ES-I3 (cell line): ENCODE measurements at regions not wholly inside any gene's neighbourhood (a gene's known extent, or its start where the extent isn't known, plus 50 kb on each side); places are given as distances from the start of the nearest gene placed in this dataset.

Source experiments
- H3K36me3 ChIP-seq: 2 replicates; pipeline ENCODE4 v1.6.1; 2013; ENCODE audit warnings: mild to moderate bottlenecking, low read length, control low read depth, moderate library complexity; ENCODE audit not compliant: insufficient read depth
- H3K4me1 ChIP-seq: 2 replicates; pipeline ENCODE4 v1.6.1; 2013; ENCODE audit warnings: mild to moderate bottlenecking, control low read depth, low read length; ENCODE audit not compliant: insufficient read depth
- H3K9ac ChIP-seq: 2 replicates; pipeline ENCODE4 v1.6.1; 2013; ENCODE audit warnings: low read depth, mild to moderate bottlenecking, low read length, moderate library complexity
- H3K9me3 ChIP-seq: 2 replicates; pipeline ENCODE4 v1.6.1; 2013; ENCODE audit warnings: mild to moderate bottlenecking, low read length, moderate library complexity; ENCODE audit not compliant: control insufficient read depth, insufficient read depth

DNA sequence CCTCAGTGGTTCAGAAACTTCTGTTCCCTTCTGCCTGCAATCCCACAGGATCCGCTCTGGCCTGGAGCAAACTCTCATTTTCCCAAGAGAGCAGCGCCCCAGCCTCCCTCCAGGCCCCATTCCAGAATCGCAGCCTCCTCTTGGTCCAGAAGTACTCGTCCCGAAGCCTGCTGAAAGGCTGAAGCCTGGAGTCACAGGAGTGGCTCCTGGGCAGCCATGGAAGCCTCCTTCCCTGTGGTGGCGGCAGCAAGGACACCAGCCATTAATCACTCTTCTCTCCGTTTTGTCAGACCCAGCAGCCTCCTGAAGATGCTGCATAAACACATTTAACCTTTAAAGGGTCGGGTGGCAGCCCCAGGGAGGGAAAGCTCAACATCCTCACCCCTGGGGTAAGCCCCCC, 66.9 kb upstream of the TNRC6C start:
- H3K9me3 ChIP-seq = no peaks in the 10 kb centered on the region
- no peaks in the 10 kb centered on the region for H3K36me3 ChIP-seq
- no peak overlapping the region for H3K9ac ChIP-seq
- peaks cover 20% of the 10 kb centered on the region; the same call in 1 of the 2 replicates for H3K4me1 ChIP-seq

DNA sequence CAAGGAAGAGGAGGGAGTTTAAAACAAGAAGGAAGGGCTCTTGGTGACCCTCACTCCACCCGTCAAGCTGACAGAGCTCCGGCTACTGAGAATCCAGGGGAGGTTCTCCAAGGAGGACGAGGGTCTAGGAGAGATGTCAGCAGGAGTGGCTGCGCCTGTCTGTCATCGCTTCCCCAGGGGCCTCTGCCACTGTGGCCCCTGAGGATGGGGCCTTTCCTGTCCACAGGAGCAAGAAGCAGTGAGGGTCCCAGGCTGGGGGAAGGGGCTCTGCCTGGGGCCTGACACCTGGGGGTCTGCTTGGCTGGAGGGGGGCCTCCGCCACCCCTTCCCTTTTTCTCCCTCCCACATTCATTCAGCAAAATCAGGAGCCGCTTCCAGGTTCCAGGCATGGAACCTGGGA, 66.5 kb upstream of the TNRC6C start:
- Histone ChIP-seq H3K36me3 (no peaks in the 10 kb centered on the region), H3K9me3 (no peaks in the 10 kb centered on the region), H3K9ac (no peak overlapping the region), H3K4me1 (peaks cover 17% of the 10 kb centered on the region; the same call in 1 of the 2 replicates)

DNA sequence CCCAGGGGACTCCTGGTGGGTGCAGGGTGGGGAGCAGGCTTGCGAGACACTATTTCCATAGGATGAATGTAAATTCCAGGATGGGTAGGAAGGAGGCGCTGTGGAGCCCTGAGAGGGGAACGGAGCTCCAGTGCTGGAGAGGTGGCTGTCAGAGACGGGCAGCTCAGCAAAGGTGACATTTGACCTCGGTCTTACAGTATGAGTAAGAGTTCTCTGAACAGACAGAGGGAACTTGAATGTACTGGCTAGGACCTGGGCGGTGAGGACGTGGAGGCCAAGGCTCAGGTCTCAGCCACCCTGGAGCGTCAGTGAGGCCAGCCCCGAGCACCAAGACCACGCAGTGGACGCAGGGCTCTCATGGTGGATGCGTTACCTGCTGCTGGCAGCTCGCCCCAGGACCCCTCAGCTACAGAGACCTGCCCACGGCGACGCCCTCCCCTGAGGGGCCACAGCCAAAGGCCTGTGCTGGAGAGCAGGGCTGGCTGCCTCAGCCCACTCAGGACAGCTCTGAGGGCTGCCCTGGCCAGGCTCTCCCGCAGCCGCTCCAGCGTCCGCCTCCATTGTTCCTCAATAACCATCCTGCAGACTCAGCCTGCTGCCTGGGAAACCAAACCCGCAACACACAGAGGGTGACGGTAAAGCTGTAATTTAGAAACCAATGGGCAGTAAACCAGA, 65.9 kb upstream of the TNRC6C start:
- H3K4me1 ChIP-seq = peaks cover 12% of the 10 kb centered on the region; the same call in 1 of the 2 replicates
- H3K9me3 ChIP-seq = no peaks in the 10 kb centered on the region
- H3K9ac ChIP-seq = no peak overlapping the region
- H3K36me3 ChIP-seq = no peaks in the 10 kb centered on the region

GRCh38 chr17:77893144-77894044, 65.1 kb upstream of the TNRC6C start:
- H3K4me1 ChIP-seq = peaks cover 9% of the 10 kb centered on the region; the same call in 1 of the 2 replicates
- H3K9ac ChIP-seq = no peak overlapping the region
- no peaks in the 10 kb centered on the region for H3K36me3 ChIP-seq

DNA sequence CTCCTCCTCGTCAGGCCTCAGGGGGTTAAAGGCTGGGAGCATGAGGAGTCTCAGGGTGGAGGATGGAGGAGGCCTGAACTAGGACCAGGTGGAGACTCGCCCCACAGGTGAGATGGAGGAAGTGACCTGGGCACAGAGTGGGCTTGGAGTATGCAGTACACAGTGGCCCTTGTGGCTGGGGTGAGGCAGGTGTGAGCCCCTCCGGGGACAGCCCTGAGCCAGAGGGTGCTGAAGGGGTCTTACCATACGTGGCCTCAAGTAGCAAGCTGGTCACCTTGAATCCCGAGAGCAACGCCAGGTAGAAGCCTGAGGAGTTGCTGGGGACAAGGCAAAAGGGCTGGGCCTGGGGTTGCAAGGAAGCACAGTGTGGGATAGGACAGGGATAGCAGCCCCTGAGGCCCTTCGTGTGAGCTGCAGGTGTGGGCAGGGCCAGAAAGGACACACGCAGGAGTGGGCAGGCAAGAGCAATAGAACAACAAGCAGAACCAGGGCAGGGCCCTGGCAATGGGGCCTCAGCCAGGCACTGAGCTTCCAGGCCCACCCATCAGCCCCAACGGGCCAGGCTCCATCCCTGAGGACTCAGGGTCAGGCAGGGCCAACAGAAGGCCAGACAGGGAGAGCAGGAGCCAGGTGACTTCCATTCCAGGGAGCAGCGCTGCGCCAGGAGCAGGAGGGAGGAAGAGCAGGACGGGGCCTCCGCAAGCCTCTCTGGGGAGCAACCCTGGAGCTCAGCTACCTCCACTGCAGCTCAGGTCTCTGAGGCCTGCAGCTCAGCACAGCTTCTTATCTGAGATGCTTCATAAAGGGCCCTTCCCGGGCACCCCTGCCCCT, 64.2 kb upstream of the TNRC6C start:
- Histone ChIP-seq H3K9me3 (no peaks in the 10 kb centered on the region; the same call in 1 of the 2 replicates), H3K4me1 (peaks cover 9% of the 10 kb centered on the region; the same call in 1 of the 2 replicates)

More at GRCh38 chr17:77893144-77894044, 65.1 kb upstream of the TNRC6C start:
- no peaks in the 10 kb centered on the region for H3K9me3 ChIP-seq

DNA sequence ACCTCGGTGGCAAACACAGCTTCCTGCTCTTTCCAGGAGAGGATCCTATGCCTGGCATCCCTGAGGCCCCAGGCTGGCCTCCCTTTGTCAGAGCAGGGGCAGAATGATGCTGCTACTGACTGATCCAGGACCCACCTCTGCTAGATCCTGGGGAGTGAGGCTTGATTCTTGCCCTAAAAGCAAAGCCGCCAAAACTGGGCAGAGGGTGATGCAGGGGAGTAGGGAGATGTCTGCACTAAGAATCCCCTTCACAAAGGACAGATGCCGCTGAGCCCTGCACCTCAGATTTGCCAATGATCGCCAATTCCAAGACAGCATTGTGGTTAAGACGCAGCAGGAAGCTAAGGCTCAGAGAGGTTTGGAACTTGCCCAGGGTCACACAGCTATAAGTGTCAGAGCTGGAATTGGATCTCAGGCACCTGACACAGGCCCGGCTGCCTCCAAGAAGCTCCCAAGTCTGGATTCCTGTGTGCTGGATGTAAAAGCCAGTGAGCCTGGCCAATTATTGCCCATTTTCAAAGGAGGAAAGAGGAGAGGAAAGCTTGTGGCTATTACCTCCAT, 60.7 kb upstream of the TNRC6C start:
- no peaks in the 10 kb centered on the region for H3K36me3 ChIP-seq
- H3K4me1 ChIP-seq = no peaks in the 10 kb centered on the region
- H3K9me3 ChIP-seq = no peaks in the 10 kb centered on the region; the same call in 1 of the 2 replicates
- H3K9ac ChIP-seq = no peak overlapping the region

More for the DNA sequence above, 64.2 kb upstream of the TNRC6C start:
- Histone ChIP-seq H3K36me3 (no peaks in the 10 kb centered on the region), H3K9ac (no peak overlapping the region)

- no peaks in the 10 kb centered on the region for H3K4me1 ChIP-seq
- H3K36me3 ChIP-seq = no peaks in the 10 kb centered on the region
- H3K9me3 ChIP-seq = no peaks in the 10 kb centered on the region; the same call in 1 of the 2 replicates
- H3K9ac ChIP-seq = no peak overlapping the region
Measured at GRCh38 chr17:77898521-77899434, 59.7 kb upstream of the TNRC6C start.

DNA sequence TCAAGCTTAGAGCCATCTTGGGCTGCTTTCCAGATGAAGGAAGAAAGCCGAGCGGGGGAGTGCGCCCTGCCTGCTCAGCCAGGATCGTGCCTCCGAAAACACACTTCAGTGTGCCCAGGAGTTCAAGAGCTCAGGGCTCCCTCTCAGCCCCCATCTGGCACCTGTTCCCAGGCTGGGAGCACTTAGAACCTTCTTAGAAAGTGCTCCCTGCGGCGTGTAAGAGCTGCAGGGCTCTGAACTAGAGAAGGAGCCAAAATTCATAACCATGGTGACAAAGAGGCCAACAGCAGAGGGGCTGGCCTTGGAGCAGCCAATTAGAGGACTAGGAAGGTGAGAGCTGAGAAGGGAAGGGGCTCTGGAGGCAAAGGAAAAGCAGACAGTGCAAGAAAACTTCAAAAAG, 59.0 kb upstream of the TNRC6C start:
- Histone ChIP-seq H3K9me3 (no peaks in the 10 kb centered on the region; the same call in 1 of the 2 replicates), H3K9ac (no peak overlapping the region), H3K36me3 (no peaks in the 10 kb centered on the region), H3K4me1 (no peaks in the 10 kb centered on the region)

- Histone ChIP-seq H3K9me3 (no peaks in the 10 kb centered on the region; the same call in 1 of the 2 replicates), H3K9ac (no peak overlapping the region), H3K4me1 (no peaks in the 10 kb centered on the region), H3K36me3 (no peaks in the 10 kb centered on the region)
Measured at GRCh38 chr17:77901481-77901880, 57.0 kb upstream of the TNRC6C start.

- no peaks in the 10 kb centered on the region for H3K4me1 ChIP-seq
- H3K36me3 ChIP-seq = no peaks in the 10 kb centered on the region
- H3K9me3 ChIP-seq = no peaks in the 10 kb centered on the region
- H3K9ac ChIP-seq = no peak overlapping the region
Measured at GRCh38 chr17:77905266-77905665, 53.2 kb upstream of the TNRC6C start.

DNA sequence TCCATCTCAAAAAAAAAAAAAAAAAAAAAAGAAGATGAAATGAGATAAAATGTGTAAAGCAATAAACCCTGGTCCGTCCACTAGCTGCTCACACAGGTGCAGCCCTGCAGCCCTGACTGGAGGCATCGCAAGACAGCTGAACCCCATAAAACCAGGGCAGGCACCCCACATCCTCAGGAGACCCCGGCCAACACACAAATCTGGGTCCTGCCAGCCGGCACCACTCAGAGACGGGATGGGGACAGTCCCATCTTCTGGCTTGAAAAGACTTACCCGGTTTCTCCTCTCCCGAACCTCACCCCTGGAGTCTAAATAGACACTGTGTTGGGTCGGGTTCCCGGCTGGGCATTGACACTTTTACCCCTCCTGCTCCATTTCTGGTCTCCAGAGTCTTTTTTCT, 52.7 kb upstream of the TNRC6C start:
- H3K9ac ChIP-seq = no peak overlapping the region
- no peaks in the 10 kb centered on the region for H3K4me1 ChIP-seq
- H3K36me3 ChIP-seq = no peaks in the 10 kb centered on the region
- no peaks in the 10 kb centered on the region for H3K9me3 ChIP-seq

DNA sequence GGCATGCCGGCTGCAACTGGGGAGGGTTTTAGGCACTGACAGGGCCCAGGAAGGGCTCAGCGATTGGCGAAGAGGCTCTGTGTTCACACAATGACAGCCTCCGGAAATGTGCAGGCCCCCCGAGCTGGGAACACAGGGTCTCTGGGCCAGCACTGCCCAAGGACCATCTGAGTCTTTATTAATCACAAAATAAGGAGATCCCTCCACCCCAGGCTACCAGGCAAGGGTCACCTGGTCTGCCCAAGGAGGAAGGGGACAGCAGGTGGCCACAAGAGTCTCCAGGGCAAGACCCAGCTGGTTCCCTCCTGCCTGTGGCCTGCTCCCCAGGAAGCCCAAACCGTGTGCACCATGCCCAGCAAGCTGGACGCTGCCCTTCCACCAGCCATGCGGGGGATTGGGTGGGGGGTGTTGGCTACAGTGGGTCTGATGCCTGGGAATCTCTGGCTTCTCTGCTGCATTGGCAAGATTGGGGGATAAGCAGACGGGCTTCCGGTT, 52.1 kb upstream of the TNRC6C start:
- Histone ChIP-seq H3K36me3 (no peaks in the 10 kb centered on the region), H3K9me3 (no peaks in the 10 kb centered on the region), H3K9ac (no peak overlapping the region), H3K4me1 (no peaks in the 10 kb centered on the region)
